ENCODE measurements at regions not wholly inside any gene's neighbourhood (a gene's known extent, or its start where the extent isn't known, plus 50 kb on each side); places are given as distances from the start of the nearest gene placed in this dataset.

GRCh38 chr5:152271420-152271819, 133.7 kb downstream of the NMUR2 start:
- TF ChIP-seq, protein P1, sequence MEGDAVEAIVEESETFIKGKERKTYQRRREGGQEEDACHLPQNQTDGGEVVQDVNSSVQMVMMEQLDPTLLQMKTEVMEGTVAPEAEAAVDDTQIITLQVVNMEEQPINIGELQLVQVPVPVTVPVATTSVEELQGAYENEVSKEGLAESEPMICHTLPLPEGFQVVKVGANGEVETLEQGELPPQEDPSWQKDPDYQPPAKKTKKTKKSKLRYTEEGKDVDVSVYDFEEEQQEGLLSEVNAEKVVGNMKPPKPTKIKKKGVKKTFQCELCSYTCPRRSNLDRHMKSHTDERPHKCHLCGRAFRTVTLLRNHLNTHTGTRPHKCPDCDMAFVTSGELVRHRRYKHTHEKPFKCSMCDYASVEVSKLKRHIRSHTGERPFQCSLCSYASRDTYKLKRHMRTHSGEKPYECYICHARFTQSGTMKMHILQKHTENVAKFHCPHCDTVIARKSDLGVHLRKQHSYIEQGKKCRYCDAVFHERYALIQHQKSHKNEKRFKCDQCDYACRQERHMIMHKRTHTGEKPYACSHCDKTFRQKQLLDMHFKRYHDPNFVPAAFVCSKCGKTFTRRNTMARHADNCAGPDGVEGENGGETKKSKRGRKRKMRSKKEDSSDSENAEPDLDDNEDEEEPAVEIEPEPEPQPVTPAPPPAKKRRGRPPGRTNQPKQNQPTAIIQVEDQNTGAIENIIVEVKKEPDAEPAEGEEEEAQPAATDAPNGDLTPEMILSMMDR (IDR thresholded peaks at IDR 0.05 in 8 of 11, conservative IDR thresholded peaks at IDR 0.05 in 3 of 11): no peak
- TF ChIP-seq POLR2AphosphoS5 (IDR thresholded peaks at IDR 0.05): no peak
